BLaER1 (cell line): ENCODE measurements at regions not wholly inside any gene's neighbourhood (a gene's known extent, or its start where the extent isn't known, plus 50 kb on each side); places are given as distances from the start of the nearest gene placed in this dataset.
"Not testable (repeated sequence)": the region's sequence is repeated elsewhere in the genome, so short reads cannot be mapped to it uniquely, and the experiment has no call there.

Source experiments
- H3K27ac ChIP-seq: shearing (Covaris generic); formaldehyde crosslinking; 2 replicates; pipeline ENCODE4 v1.8.1; 2022
- H3K27me3 ChIP-seq: shearing (Covaris generic); formaldehyde crosslinking; 2 replicates; pipeline ENCODE4 v1.8.1; 2022
- H3K36me3 ChIP-seq: shearing (Covaris generic); formaldehyde crosslinking; 2 replicates; pipeline ENCODE4 v1.8.1; 2022
- H3K4me1 ChIP-seq: shearing (Covaris generic); formaldehyde crosslinking; 2 replicates; pipeline ENCODE4 v1.8.1; 2022
- H3K4me2 ChIP-seq: shearing (Covaris generic); formaldehyde crosslinking; 2 replicates; pipeline ENCODE4 v1.8.1; 2022
- H3K4me3 ChIP-seq: shearing (Covaris generic); formaldehyde crosslinking; 2 replicates; pipeline ENCODE4 v1.8.1; 2022
- H3K9ac ChIP-seq: shearing (Covaris generic); formaldehyde crosslinking; 2 replicates; pipeline ENCODE4 v1.8.1; 2022
- H3K9me3 ChIP-seq: shearing (Covaris generic); formaldehyde crosslinking; 2 replicates; pipeline ENCODE4 v1.8.1; 2022
- H4K20me1 ChIP-seq: shearing (Covaris generic); formaldehyde crosslinking; 2 replicates; pipeline ENCODE4 v1.8.1; 2022
- Cebpa-rat ChIP-seq: shearing (Covaris generic); IDR thresholded peaks from 2 replicates; pipeline ENCODE4 v1.8.1; 2022

- Histone ChIP-seq H3K4me3 (no peak overlapping the region), H3K36me3 (no peaks in the 10 kb centered on the region), H3K9me3 (no peaks in the 10 kb centered on the region), H4K20me1 (no peaks in the 10 kb centered on the region), H3K27ac (no peak overlapping the region), H3K4me2 (no peak overlapping the region), H3K4me1 (no peaks in the 10 kb centered on the region), H3K27me3 (no peaks in the 10 kb centered on the region), H3K9ac (no peak overlapping the region)
- TF ChIP-seq Cebpa-rat = no peak
Measured at GRCh38 chr6:146984251-146984924, 219.8 kb upstream of the STXBP5 start.

DNA sequence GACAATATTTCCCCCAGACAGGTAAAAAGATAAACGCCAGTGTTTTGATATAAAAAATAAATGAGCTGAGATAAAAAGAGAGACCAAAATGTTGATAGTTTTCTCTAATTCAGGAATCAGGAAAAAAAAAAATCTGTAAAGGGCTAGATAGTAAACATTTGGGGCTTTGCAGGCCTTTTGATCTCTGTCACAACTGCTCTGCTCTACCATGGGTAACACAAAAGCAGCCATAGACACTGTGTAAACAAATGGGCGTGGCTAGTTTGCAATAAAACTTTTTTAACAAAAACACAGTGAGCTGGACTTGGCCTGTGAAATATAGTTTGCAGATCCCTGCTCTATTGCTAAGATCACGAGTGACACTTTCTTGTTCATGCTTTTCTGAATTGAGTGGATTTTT, 219.1 kb upstream of the STXBP5 start:
- Histone ChIP-seq H3K27ac (no peak overlapping the region), H3K9me3 (no peaks in the 10 kb centered on the region), H4K20me1 (no peaks in the 10 kb centered on the region), H3K36me3 (no peaks in the 10 kb centered on the region), H3K4me2 (no peak overlapping the region), H3K4me1 (no peaks in the 10 kb centered on the region), H3K4me3 (no peak overlapping the region), H3K9ac (no peak overlapping the region), H3K27me3 (no peaks in the 10 kb centered on the region)
- no peak for TF ChIP-seq Cebpa-rat

DNA sequence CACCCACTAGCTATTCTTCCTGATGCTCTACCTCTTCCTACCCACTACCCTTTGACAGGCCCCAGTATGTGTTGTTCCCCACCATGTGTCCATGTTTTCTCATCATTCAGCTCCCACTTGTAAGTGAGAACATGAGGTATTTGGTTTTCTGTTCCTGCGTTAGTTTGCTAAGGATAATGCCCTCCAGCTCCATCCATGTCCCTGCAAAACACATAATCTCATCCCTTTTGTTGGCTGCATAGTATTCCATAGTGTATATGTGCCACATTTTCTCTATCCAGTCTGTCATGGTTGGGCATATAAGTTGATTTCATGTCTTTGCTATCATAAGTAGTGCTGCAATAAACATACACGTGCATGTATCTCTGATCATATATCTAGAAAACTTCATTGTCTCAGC, 218.3 kb upstream of the STXBP5 start:
- no peak for TF ChIP-seq Cebpa-rat
- Histone ChIP-seq H3K27me3 (no peaks in the 10 kb centered on the region), H3K4me3 (no peak overlapping the region), H3K36me3 (no peaks in the 10 kb centered on the region), H3K9me3 (no peaks in the 10 kb centered on the region), H4K20me1 (no peaks in the 10 kb centered on the region), H3K9ac (no peak overlapping the region), H3K4me2 (no peak overlapping the region), H3K4me1 (no peaks in the 10 kb centered on the region), H3K27ac (no peak overlapping the region)

- not testable (repeated sequence) for H3K9ac ChIP-seq, H3K4me2 ChIP-seq, H4K20me1 ChIP-seq, H3K27ac ChIP-seq, H3K4me3 ChIP-seq, H3K9me3 ChIP-seq, H3K27me3 ChIP-seq, H3K36me3 ChIP-seq, H3K4me1 ChIP-seq
Measured at GRCh38 chr6:146987938-146988337, 216.3 kb upstream of the STXBP5 start.

GRCh38 chr6:146989860-146990259, 214.4 kb upstream of the STXBP5 start:
- Histone ChIP-seq H3K4me3 (no peak overlapping the region), H3K36me3 (no peaks in the 10 kb centered on the region), H3K4me2 (no peak overlapping the region), H3K27me3 (no peaks in the 10 kb centered on the region), H4K20me1 (no peaks in the 10 kb centered on the region), H3K9me3 (no peaks in the 10 kb centered on the region), H3K4me1 (no peaks in the 10 kb centered on the region), H3K27ac (no peak overlapping the region), H3K9ac (no peak overlapping the region)
- no peak for TF ChIP-seq Cebpa-rat

DNA sequence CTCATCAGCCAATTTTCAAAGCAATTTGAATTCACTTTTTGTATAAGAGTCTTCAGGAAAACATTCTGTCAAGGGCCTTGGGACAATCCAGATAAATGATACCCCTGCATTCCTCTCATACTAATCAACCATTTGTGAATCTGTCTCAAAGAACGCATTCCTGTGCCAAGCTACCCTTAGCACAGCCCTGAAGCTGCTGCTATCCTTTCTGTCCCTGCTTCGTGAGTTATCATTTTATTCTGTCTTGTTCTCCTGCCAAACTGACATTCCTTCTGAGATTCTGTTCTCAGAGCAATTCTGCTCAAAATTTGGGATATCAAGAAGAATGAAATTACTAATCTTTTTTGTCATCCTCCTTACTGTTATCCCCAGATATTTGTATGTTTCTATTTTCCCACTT, 213.9 kb upstream of the STXBP5 start:
- H4K20me1 ChIP-seq = no peaks in the 10 kb centered on the region
- TF ChIP-seq Cebpa-rat = no peak
- H3K27ac ChIP-seq = no peak overlapping the region
- H3K36me3 ChIP-seq = no peaks in the 10 kb centered on the region
- H3K9me3 ChIP-seq = no peaks in the 10 kb centered on the region
- no peak overlapping the region for H3K9ac ChIP-seq
- no peaks in the 10 kb centered on the region for H3K4me1 ChIP-seq
- no peak overlapping the region for H3K4me2 ChIP-seq
- no peak overlapping the region for H3K4me3 ChIP-seq
- H3K27me3 ChIP-seq = no peaks in the 10 kb centered on the region

DNA sequence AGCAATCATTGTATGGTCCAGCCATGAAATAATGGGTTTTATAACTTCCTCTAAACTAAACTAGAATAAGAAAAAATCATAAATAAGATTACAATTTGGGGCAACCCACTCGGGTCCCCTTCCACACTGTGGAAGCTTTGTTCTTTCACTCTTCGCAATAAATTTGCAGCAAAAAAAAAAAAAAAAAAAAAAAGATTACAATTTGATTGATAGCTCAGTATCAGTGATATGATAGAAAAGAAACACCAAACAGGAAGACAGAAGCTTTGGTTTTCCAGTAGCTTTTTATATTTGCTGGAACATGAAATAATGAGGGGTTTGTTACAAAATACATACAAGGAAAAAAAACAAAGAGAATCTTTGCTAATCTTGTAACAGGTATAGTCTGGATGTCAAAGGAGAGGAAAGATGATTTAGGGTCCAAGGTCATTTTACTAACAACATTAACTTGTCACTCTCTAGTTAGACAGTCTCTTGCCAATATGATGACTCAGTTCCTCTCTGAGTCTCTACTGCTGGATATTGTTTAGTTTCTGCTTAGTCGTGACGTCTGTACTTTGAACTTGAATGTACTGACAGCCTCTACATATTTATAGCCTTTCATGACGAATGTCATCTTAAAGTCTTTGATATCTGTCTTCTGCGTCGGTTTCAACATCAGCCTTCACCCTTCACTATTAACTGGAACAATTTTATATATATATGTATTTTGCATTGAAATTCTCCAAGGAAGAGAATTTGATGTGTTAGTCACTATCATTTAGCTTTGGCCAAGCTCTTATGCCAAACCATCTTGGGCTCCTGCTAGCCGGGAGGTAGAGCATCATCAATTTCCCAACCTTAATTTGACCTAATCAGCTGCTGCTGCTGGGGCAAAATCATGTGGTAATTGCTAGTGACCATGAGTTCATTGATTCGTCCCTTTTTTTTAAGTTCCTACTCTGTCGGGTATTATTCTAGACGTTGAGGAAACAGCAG, 213.1 kb upstream of the STXBP5 start:
- Histone ChIP-seq H3K27ac (no peak overlapping the region), H4K20me1 (no peaks in the 10 kb centered on the region), H3K36me3 (no peaks in the 10 kb centered on the region), H3K27me3 (no peaks in the 10 kb centered on the region), H3K9me3 (no peaks in the 10 kb centered on the region), H3K4me1 (no peaks in the 10 kb centered on the region), H3K4me2 (no peak overlapping the region), H3K9ac (no peak overlapping the region), H3K4me3 (no peak overlapping the region)
- no peak for TF ChIP-seq Cebpa-rat

DNA sequence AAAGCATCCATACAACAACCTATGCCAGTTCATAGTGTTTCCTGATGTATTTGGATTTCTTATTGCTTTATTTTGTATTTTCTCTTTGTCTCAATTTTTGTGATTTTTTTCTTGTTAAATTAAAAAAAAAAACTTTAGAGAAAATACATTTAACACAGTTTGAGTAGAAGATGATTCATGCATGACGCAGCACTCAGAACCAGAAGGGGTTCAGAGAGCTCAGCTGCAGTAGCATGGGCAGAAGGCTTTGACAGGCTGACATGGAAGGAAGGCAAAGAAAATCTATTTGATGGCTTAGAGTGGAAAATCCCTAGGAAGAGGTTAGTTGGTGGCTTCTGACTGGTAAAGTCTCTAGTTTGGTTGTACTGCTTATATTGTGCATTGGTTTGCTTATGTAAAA, 207.2 kb upstream of the STXBP5 start:
- Histone ChIP-seq H3K27me3 (no peaks in the 10 kb centered on the region), H3K4me1 (peaks cover 8% of the 10 kb centered on the region), H4K20me1 (no peaks in the 10 kb centered on the region), H3K9me3 (no peaks in the 10 kb centered on the region), H3K4me2 (no peak overlapping the region), H3K36me3 (no peaks in the 10 kb centered on the region), H3K9ac (no peak overlapping the region), H3K27ac (no peak overlapping the region), H3K4me3 (no peak overlapping the region)
- no peak for TF ChIP-seq Cebpa-rat

DNA sequence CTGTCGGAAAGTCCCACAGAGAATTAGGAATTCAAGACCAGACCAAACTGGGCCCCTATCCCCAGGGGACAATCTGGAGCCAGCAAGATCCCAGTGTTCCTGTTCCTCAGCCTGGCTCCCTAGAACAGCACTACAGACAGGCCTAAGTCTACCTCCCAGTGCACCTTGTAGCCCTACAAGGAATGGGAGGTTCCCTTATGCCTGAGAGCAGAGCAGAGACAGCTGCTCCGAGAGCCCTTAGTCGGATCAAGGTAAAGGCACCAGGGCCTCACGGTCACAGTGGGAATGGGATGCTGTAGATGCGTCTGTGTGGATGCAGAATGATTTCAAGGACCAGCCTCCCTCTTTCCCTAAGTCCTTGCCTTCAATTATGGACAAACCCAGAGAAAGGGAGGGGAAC, 204.5 kb upstream of the STXBP5 start:
- Histone ChIP-seq H3K36me3 (no peaks in the 10 kb centered on the region), H3K4me2 (no peak overlapping the region), H4K20me1 (no peaks in the 10 kb centered on the region), H3K27ac (no peak overlapping the region), H3K9ac (no peak overlapping the region), H3K9me3 (no peaks in the 10 kb centered on the region), H3K4me1 (peaks cover 8% of the 10 kb centered on the region), H3K4me3 (no peak overlapping the region), H3K27me3 (no peaks in the 10 kb centered on the region)
- TF ChIP-seq Cebpa-rat = no peak
